ENCODE measurements at regions not wholly inside any gene's neighbourhood (a gene's known extent, or its start where the extent isn't known, plus 50 kb on each side); places are given as distances from the start of the nearest gene placed in this dataset.

DNA sequence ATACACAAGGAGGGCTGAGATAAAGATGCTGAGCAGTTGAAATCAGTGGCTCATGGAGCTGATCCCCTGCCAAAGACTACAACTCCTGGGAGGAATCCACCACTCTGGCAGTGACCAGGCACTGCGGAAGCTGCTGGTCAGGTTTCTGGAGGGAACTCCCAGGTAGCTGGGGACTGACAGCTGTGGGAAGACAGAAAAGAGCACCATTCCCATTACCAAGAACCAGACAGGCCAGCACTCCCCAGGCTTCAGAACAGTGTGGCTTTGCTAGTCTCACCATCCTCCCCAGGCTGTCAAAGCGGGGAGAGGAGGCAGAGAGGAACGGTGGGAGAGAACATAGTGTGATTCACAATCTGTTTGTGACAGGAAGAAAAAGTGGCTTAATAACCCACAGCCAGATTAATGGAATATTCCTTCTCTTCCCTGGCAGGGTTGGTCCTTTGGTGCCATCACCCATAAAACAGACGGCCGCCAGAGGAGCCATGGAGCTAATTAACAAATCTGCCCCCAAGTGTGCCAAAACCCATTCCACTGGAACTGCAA lies 92.1 kb downstream of the MAB21L3 start:
- Histone ChIP-seq H3K27ac (peak overlapping the region; percentile 76), H3K9me3 (ENCODE audit: low read depth, low read length) (no peaks in the 10 kb centered on the region), H3K4me3 (no peak overlapping the region), H3K36me3 (ENCODE audit: insufficient read depth, low read length) (no peaks in the 10 kb centered on the region), H3K9ac (ENCODE audit: insufficient read length) (no peak overlapping the region)
- DNase-seq (ENCODE audit: low read depth, low spot score), result no peak
- no peak for TF ChIP-seq POLR2AphosphoS5 (IDR thresholded peaks at IDR 0.05; ENCODE audit: borderline replicate concordance, low read depth, low read length)
- TF ChIP-seq FOXP2 (optimal IDR thresholded peaks at IDR 0.05; ENCODE audit: control extremely low read depth, extremely low read length, insufficient read depth), result no peak
- TF ChIP-seq EZH2 (IDR thresholded peaks at IDR 0.05), result no peak

DNA sequence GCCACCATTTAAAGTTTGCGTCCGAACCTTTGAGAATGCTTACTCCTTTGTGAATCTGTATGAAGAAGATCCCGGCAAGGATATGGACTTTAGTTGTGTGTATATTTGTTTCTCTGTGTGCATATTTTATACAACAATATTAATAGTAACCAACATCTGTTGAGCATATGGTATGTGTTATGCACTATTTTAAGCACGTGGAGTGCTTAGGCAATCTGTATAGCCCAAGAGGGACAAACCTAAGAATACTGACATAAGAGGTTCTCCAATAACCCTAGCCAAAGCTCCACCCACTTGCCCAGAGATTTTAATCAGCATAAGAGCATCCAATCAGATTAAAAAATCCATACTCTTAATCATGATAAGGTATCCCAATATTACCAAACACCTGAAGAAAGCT lies 92.7 kb downstream of the MAB21L3 start:
- TF ChIP-seq EZH2 (IDR thresholded peaks at IDR 0.05), result no peak
- TF ChIP-seq POLR2AphosphoS5 (IDR thresholded peaks at IDR 0.05; ENCODE audit: borderline replicate concordance, low read depth, low read length), result no peak
- TF ChIP-seq FOXP2 (optimal IDR thresholded peaks at IDR 0.05; ENCODE audit: control extremely low read depth, extremely low read length, insufficient read depth), result no peak
- H3K27ac ChIP-seq, result peak overlapping the region; percentile 76
- no peaks in the 10 kb centered on the region for H3K9me3 ChIP-seq (ENCODE audit: low read depth, low read length)
- no peaks in the 10 kb centered on the region for H3K36me3 ChIP-seq (ENCODE audit: insufficient read depth, low read length)
- H3K4me3 ChIP-seq, result no peak overlapping the region
- DNase-seq (ENCODE audit: low read depth, low spot score), result no peak
- H3K9ac ChIP-seq (ENCODE audit: insufficient read length), result no peak overlapping the region

GRCh38 chr1:116205941-116206679 lies 94.9 kb downstream of the MAB21L3 start:
- DNase-seq (ENCODE audit: low read depth, low spot score), result no peak
- H3K9me3 ChIP-seq (ENCODE audit: low read depth, low read length), result no peaks in the 10 kb centered on the region
- no peak overlapping the region for H3K4me3 ChIP-seq
- no peak for TF ChIP-seq FOXP2 (optimal IDR thresholded peaks at IDR 0.05; ENCODE audit: control extremely low read depth, extremely low read length, insufficient read depth)
- no peak for TF ChIP-seq POLR2AphosphoS5 (IDR thresholded peaks at IDR 0.05; ENCODE audit: borderline replicate concordance, low read depth, low read length)
- no peak for TF ChIP-seq EZH2 (IDR thresholded peaks at IDR 0.05)
- no peak overlapping the region for H3K9ac ChIP-seq (ENCODE audit: insufficient read length)
- no peak overlapping the region for H3K27ac ChIP-seq
- no peaks in the 10 kb centered on the region for H3K36me3 ChIP-seq (ENCODE audit: insufficient read depth, low read length)

DNA sequence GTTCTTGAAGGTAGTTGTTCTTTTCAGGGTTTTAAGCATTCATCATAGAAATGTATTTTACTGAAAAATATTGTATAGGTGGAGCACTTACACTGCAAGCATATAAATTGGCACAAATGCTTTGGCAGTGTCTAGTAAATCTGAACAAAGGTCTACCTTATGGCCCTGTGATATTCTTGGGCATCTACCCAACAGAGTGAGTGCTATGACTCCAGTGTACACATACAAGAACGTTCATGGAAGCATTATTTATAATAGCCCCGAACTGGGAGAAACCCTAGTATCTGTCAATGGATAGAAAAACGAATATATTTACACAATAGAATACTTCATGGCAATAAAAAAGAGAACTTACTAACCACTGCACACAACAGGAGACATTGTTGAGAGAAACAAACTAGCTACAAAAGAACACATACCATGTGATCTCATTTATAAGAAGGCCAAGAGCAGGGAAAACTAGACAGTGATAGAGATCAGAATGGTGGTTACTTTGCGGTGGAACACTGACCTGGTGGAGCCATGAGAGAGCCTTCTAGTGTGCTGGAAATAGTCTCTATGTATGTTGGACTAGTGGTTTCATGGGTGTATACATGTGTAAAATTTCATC lies 96.0 kb downstream of the MAB21L3 start:
- H3K36me3 ChIP-seq (ENCODE audit: insufficient read depth, low read length), result no peaks in the 10 kb centered on the region
- H3K9me3 ChIP-seq (ENCODE audit: low read depth, low read length), result no peaks in the 10 kb centered on the region
- H3K27ac ChIP-seq, result no peak overlapping the region
- no peak for DNase-seq (ENCODE audit: low read depth, low spot score)
- TF ChIP-seq EZH2 (IDR thresholded peaks at IDR 0.05) (no peak), POLR2AphosphoS5 (IDR thresholded peaks at IDR 0.05; ENCODE audit: borderline replicate concordance, low read depth, low read length) (no peak), FOXP2 (optimal IDR thresholded peaks at IDR 0.05; ENCODE audit: control extremely low read depth, extremely low read length, insufficient read depth) (no peak)
- H3K9ac ChIP-seq (ENCODE audit: insufficient read length), result no peak overlapping the region
- H3K4me3 ChIP-seq, result no peak overlapping the region

GRCh38 chr1:116208136-116208535 lies 96.9 kb downstream of the MAB21L3 start:
- no peak overlapping the region for H3K4me3 ChIP-seq

DNA sequence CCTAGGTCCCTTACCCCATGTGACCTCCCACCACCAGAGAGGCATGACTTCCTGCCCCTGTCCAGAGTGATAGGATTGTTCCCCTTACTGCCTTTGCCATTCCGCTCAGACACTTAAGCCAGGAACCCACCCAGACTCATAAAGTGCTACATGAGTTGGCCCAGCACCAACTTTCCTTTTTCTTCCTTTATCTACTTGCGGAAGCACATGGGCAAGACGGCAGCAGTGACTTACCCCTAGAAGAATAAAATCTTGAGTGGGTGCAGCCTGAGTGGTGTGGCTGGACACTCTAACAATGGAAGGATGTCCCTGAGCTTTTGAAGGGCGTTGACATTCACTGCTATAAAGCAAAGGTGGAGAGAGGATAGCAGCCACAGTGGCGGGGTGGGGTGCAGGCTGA lies 100.1 kb downstream of the MAB21L3 start:
- no peaks in the 10 kb centered on the region for H3K9me3 ChIP-seq (ENCODE audit: low read depth, low read length)
- no peak for DNase-seq (ENCODE audit: low read depth, low spot score)
- H3K4me3 ChIP-seq, result no peak overlapping the region
- no peak for TF ChIP-seq POLR2AphosphoS5 (IDR thresholded peaks at IDR 0.05; ENCODE audit: borderline replicate concordance, low read depth, low read length)
- H3K27ac ChIP-seq, result no peak overlapping the region
- H3K9ac ChIP-seq (ENCODE audit: insufficient read length), result no peak overlapping the region
- H3K36me3 ChIP-seq (ENCODE audit: insufficient read depth, low read length), result no peaks in the 10 kb centered on the region

More at GRCh38 chr1:116208136-116208535, 96.9 kb downstream of the MAB21L3 start:
- DNase-seq (ENCODE audit: low read depth, low spot score), result no peak
- H3K27ac ChIP-seq, result no peak overlapping the region
- H3K9ac ChIP-seq (ENCODE audit: insufficient read length), result no peak overlapping the region
- no peak for TF ChIP-seq EZH2 (IDR thresholded peaks at IDR 0.05)
- no peaks in the 10 kb centered on the region for H3K36me3 ChIP-seq (ENCODE audit: insufficient read depth, low read length)
- H3K9me3 ChIP-seq (ENCODE audit: low read depth, low read length), result no peaks in the 10 kb centered on the region

DNA sequence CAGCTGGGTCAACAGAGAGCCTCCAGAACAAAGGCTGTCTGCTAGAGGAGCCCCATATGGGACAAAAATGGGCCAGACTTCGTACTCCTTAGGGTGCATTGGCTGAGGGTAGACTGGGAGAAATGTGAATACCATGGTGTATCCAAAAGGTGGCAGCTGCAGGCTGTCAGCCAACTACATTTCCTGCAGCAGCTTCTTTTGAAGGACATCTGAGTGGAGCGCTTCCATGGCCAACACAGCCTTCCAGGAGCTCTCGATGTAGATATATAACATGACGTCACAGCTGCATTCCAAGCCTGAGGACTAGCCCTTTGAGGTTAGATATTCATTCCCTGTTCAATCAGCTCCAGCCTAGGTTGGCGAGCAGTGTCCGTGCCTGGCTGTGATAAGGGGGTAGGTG lies 107.7 kb downstream of the MAB21L3 start:
- Histone ChIP-seq H3K9me3 (ENCODE audit: low read depth, low read length) (no peaks in the 10 kb centered on the region), H3K4me3 (no peak overlapping the region), H3K36me3 (ENCODE audit: insufficient read depth, low read length) (no peaks in the 10 kb centered on the region), H3K27ac (no peak overlapping the region), H3K9ac (ENCODE audit: insufficient read length) (no peak overlapping the region)
- DNase-seq (ENCODE audit: low read depth, low spot score), result no peak
- TF ChIP-seq POLR2AphosphoS5 (IDR thresholded peaks at IDR 0.05; ENCODE audit: borderline replicate concordance, low read depth, low read length) (no peak), FOXP2 (optimal IDR thresholded peaks at IDR 0.05; ENCODE audit: control extremely low read depth, extremely low read length, insufficient read depth) (no peak), EZH2 (IDR thresholded peaks at IDR 0.05) (no peak)

DNA sequence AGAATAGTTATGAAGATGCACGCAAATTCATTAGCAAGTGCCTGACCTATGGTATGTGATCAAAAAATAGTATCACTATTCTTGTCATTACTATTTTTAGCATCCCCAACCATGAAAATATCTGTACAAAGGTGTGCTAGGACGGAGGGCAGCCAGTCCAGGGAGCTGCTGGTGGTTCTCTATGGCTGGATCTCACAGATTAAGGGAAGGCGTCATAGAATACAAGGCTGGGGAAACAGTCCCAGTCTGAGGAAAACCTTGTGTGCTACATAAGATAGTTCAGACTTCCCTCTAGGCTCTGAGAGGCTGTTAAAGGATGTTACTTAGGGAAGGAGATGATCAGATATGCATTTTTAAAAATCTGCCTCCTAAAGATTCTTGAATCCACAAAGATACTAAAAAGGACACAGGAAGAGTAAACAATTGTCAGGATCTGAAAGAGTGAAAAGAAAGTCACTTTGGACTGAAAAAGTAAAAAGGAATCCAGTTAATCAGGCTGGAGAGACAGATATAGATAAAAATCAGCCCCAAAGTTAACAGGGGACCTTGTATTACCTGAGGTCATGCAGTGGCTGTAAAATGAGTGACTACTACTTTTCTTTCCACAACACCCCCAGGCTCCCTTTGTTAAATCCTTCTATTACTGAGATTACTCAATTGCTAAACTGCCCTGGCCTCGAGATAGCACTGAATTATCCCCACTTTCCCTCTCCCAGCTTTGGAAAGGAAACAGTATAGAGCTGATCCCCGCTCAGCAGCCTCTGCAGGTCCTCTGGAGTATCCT lies 108.6 kb downstream of the MAB21L3 start:
- no peak for DNase-seq (ENCODE audit: low read depth, low spot score)
- H3K9me3 ChIP-seq (ENCODE audit: low read depth, low read length), result no peaks in the 10 kb centered on the region
- no peak overlapping the region for H3K9ac ChIP-seq (ENCODE audit: insufficient read length)
- no peaks in the 10 kb centered on the region for H3K36me3 ChIP-seq (ENCODE audit: insufficient read depth, low read length)
- no peak for TF ChIP-seq POLR2AphosphoS5 (IDR thresholded peaks at IDR 0.05; ENCODE audit: borderline replicate concordance, low read depth, low read length)
- no peak for TF ChIP-seq FOXP2 (optimal IDR thresholded peaks at IDR 0.05; ENCODE audit: control extremely low read depth, extremely low read length, insufficient read depth)
- TF ChIP-seq EZH2 (IDR thresholded peaks at IDR 0.05), result no peak
- H3K4me3 ChIP-seq, result no peak overlapping the region
- H3K27ac ChIP-seq, result no peak overlapping the region

All from SK-N-MC (cell line).